ENCODE measurements at regions not wholly inside any gene's neighbourhood (a gene's known extent, or its start where the extent isn't known, plus 50 kb on each side); places are given as distances from the start of the nearest gene placed in this dataset.

DNA sequence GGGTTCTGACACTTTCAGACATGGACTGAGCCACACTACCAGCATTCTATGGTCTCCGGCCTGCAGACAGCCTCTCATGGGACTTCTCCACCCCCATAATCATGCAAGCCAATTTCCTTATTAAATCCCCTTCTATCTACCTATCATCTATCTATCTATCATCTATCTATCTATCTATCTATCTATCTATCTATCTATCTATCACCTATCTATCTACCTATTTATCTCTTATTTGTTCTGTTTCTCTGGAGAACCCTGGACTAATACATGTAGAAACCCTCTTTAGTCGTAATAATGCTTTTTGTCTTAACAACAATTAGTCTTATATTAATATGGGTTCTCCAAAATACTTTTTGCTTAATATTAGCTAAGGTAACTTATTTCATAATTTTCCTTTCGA lies 174.1 kb upstream of the PRSS16 start:
- no peaks in the 10 kb centered on the region for H3K36me3 Mint-ChIP-seq (ENCODE audit: low read depth)
- ATAC-seq (no peak), DNase-seq (no peak)
- no peak overlapping the region for H3K27ac Mint-ChIP-seq
- no peak overlapping the region for H3K4me3 Mint-ChIP-seq
- no peaks in the 10 kb centered on the region for H3K9me3 Mint-ChIP-seq (ENCODE audit: insufficient read depth)
- peaks cover 36% of the 10 kb centered on the region for H3K27me3 Mint-ChIP-seq (ENCODE audit: low read depth)
- H3K4me1 Mint-ChIP-seq (ENCODE audit: low read depth) = peaks cover 2% of the 10 kb centered on the region
- CTCF ChIA-PET = interaction anchor here (1.2 to 1.3 kb wide), 2 partner anchors 10 to 11 kb away, joined by 3 to 4 read pairs; no protein-coding TSS in a partner anchor
- POLR2A ChIA-PET = no interaction called here

DNA sequence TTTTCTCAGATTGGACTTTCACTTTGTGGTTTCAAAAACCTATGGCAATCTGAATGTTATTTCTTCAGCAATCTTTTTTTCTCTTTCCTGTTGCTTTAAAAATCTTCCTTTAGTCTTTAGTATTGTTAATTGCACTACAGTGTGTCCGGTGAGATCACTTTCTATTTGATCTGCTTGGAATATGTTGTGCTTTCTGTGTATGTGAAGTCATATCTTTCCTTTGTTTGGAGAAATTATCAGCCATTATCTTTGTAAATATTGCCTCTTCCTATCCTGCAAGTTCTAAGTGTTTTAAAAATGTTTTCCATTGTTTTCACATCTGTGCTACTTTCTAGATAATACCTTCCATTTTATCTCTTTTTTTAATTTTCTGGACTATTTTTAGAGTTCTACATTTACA lies 171.4 kb upstream of the PRSS16 start:
- DNase-seq (no peak), ATAC-seq (no peak)
- Mint-ChIP-seq H3K27ac (no peak overlapping the region), H3K9me3 (ENCODE audit: insufficient read depth) (no peaks in the 10 kb centered on the region), H3K4me1 (ENCODE audit: low read depth) (peaks cover 7% of the 10 kb centered on the region), H3K36me3 (ENCODE audit: low read depth) (no peaks in the 10 kb centered on the region), H3K27me3 (ENCODE audit: low read depth) (peaks cover 29% of the 10 kb centered on the region), H3K4me3 (no peak overlapping the region)
- ChIA-PET CTCF (no interaction called here), POLR2A (no interaction called here)

DNA sequence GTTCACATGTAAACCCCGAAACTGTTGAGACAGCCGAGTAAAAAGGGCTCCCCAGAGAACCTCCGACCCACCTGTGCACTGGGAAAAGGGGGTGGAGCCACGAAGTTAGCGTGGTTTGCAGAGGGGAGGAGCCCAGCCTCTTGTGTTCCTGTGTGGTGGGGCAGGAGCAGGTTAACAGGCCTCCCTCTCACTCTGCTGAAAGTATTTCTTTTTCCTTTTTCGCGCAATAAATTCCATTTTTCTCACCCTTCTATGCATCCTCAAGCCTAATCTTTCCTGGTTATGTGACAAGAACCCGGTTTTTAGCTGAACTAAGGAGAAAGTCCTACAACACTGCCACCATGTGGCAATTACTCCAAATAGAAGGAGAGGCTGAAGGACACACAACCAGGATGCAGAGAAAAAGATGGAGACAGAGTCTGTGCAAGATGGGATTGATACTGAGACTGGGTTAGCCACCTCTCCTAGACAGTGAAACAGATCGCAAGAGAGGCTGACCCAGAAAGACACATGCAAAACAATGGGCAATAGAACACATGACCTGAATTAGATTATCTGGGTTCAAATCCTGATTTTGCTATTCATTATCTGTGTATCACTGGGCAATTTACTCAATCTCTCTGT lies 168.7 kb upstream of the PRSS16 start:
- H3K27me3 Mint-ChIP-seq (ENCODE audit: low read depth) = peaks cover 42% of the 10 kb centered on the region
- H3K9me3 Mint-ChIP-seq (ENCODE audit: insufficient read depth) = no peaks in the 10 kb centered on the region
- DNase-seq (peak; percentile 43), ATAC-seq (peak; percentile 76)
- ChIA-PET POLR2A (no interaction called here), CTCF (interaction anchor here (0.7 to 1.9 kb wide), 10 partner anchors 8 to 495 kb away, joined by 3 to 6 read pairs (median 4); partner anchors contain the start of gene ABT1)
- peak overlapping the region; percentile 62 for H3K4me3 Mint-ChIP-seq
- no peaks in the 10 kb centered on the region for H3K36me3 Mint-ChIP-seq (ENCODE audit: low read depth)
- H3K4me1 Mint-ChIP-seq (ENCODE audit: low read depth) = peaks cover 7% of the 10 kb centered on the region
- H3K27ac Mint-ChIP-seq = no peak overlapping the region

DNA sequence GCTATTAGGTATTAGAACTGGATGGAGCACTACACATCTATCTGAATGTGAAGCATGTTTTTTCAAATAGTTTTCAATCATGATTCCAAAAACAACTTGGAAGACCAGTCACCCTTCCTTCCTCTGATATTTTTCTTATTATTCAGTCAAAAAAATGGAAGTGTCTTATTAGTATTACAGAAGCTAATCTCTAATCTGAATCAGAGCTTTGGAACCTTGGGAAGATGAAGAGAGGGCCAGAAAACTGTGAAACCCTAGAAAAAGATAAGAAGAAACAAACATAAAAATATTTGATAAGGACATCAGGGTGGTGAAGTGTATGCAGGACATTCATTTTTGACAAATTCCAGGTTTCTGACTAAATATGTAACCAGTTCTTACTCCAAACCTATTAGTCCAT lies 166.3 kb upstream of the PRSS16 start:
- no peak overlapping the region for H3K27ac Mint-ChIP-seq
- no peak overlapping the region for H3K4me3 Mint-ChIP-seq
- peaks cover 35% of the 10 kb centered on the region for H3K27me3 Mint-ChIP-seq (ENCODE audit: low read depth)
- no peaks in the 10 kb centered on the region for H3K36me3 Mint-ChIP-seq (ENCODE audit: low read depth)
- DNase-seq (no peak), ATAC-seq (no peak)
- no peaks in the 10 kb centered on the region for H3K9me3 Mint-ChIP-seq (ENCODE audit: insufficient read depth)
- CTCF ChIA-PET = interaction anchor here (1.4 kb wide), 1 partner anchor 438 kb away, joined by 3 read pairs; no protein-coding TSS in a partner anchor
- peaks cover 7% of the 10 kb centered on the region for H3K4me1 Mint-ChIP-seq (ENCODE audit: low read depth)
- POLR2A ChIA-PET = interaction anchor here (0.6 kb wide), 1 partner anchor 1412 kb away, joined by 3 read pairs; no protein-coding TSS in a partner anchor

DNA sequence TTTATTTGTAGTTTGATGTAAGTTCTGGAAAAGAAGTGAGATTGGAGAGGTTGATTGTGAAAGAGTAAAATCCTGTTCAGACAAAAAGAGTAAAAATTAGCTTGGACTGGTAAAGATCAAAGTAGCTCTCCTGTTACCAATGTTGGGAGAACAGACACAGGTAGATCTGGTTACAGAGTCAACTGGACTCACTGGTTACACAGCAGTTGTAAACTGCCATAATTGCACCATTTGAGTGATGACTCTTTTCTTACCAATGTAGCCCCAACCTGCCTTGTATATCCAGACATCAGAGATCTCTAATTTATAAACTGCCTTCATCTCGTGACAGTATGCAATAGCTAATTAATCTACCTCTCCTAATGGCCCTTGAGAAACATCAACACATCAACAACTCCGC lies 165.6 kb upstream of the PRSS16 start:
- Mint-ChIP-seq H3K9me3 (ENCODE audit: insufficient read depth) (no peaks in the 10 kb centered on the region), H3K27ac (no peak overlapping the region), H3K36me3 (ENCODE audit: low read depth) (no peaks in the 10 kb centered on the region), H3K4me3 (no peak overlapping the region), H3K27me3 (ENCODE audit: low read depth) (peaks cover 35% of the 10 kb centered on the region), H3K4me1 (ENCODE audit: low read depth) (peaks cover 7% of the 10 kb centered on the region)
- DNase-seq (no peak), ATAC-seq (no peak)
- ChIA-PET POLR2A (interaction anchor here (0.6 kb wide), 1 partner anchor 1412 kb away, joined by 3 read pairs; no protein-coding TSS in a partner anchor), CTCF (interaction anchor here (1.4 kb wide), 1 partner anchor 438 kb away, joined by 3 read pairs; no protein-coding TSS in a partner anchor)

DNA sequence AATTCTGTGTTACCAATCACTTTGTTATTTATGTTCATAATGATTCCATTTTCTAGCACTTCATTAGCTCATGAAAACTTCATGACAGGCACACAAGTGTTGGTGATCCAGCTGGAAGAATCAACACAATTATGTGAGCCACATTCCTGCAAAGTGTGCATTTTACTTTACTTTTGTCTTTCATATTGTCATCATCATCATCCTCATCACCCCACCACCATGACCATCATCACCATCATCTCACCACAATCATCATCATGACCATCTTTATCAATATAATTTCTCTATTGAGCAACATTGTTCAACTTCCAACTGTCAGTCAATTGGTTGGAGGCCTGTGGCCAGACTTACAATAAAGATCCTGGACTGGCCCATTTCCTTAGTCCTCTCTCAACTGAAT lies 159.4 kb upstream of the PRSS16 start:
- CTCF ChIA-PET = interaction anchor here (1.8 kb wide), 1 partner anchor 10 kb away, joined by 6 read pairs; no protein-coding TSS in a partner anchor
- Mint-ChIP-seq H3K4me3 (no peak overlapping the region), H3K9me3 (ENCODE audit: insufficient read depth) (no peaks in the 10 kb centered on the region), H3K4me1 (ENCODE audit: low read depth) (peaks cover 11% of the 10 kb centered on the region), H3K27ac (no peak overlapping the region), H3K27me3 (ENCODE audit: low read depth) (peaks cover 49% of the 10 kb centered on the region), H3K36me3 (ENCODE audit: low read depth) (no peaks in the 10 kb centered on the region)
- DNase-seq = no peak
- no peak for ATAC-seq
- POLR2A ChIA-PET = no interaction called here

DNA sequence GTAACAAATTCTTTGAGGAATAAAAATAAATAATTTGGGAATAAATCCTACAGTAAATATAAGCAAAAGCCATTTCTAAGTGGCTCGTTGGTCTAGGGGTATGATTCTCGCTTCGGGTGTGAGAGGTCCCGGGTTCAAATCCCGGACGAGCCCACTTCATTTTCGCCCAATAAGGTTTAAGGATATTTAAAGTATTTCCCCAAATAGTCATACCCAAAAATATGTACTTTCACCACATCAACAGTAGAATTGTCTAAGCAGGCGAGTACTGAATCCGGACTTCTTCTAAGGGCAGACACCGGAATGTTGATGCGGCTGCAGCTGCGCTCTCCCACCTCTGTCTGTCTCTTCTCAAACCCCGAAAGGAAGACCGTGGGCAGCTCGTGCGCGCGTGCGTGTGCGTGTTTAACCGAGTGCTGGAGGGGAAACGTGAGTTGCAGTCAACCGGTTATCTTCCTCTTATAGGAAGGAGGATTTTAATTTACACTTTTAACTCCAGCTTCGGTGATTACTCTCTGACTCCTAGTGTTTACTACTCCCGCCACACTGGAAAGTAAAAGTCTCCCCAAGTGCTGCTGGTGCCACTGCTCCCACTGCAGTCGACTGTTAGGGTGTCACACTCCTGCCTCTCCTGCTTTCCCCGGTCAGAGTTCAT lies 155.7 kb upstream of the PRSS16 start:
- H3K27ac Mint-ChIP-seq = no peak overlapping the region
- CTCF ChIA-PET = no interaction called here

DNA sequence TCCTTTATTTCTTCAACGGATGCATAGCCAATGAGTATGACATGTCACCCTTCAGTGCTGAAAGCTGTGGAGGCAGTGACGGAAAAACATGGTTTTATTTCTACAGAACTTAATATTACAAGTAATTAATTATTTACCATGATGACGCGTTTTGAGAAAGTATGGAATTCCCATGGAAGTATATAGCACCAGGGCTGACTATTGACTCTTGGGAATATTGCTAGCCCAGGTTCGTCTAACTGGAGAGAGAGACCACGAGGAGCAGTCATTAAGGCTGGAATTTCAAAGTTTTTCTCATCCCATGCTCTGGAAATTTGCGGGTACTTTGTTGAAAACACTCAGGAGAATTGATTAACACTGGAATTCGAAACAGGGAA lies 155.2 kb upstream of the PRSS16 start:
- DNase-seq = no peak
- POLR2A ChIA-PET = interaction anchor here (1.3 kb wide), 1 partner anchor 40 kb away, joined by 3 read pairs; a partner anchor contains a TSS
- Mint-ChIP-seq H3K4me1 (ENCODE audit: low read depth) (peaks cover 21% of the 10 kb centered on the region), H3K27me3 (ENCODE audit: low read depth) (peaks cover 55% of the 10 kb centered on the region), H3K9me3 (ENCODE audit: insufficient read depth) (peaks cover 1% of the 10 kb centered on the region), H3K4me3 (peak overlapping the region; percentile 67), H3K27ac (no peak overlapping the region), H3K36me3 (ENCODE audit: low read depth) (peaks cover 4% of the 10 kb centered on the region)
- ATAC-seq = no peak
- CTCF ChIA-PET = no interaction called here

More for the DNA sequence above, 155.7 kb upstream of the PRSS16 start:
- POLR2A ChIA-PET = interaction anchor here (1.3 kb wide), 1 partner anchor 40 kb away, joined by 3 read pairs; a partner anchor contains a TSS
- H3K36me3 Mint-ChIP-seq (ENCODE audit: low read depth) = no peaks in the 10 kb centered on the region
- DNase-seq (peak; percentile 35), ATAC-seq (peak; percentile 72)
- H3K4me3 Mint-ChIP-seq = peak overlapping the region; percentile 67
- peaks cover 56% of the 10 kb centered on the region for H3K27me3 Mint-ChIP-seq (ENCODE audit: low read depth)
- peaks cover 16% of the 10 kb centered on the region for H3K4me1 Mint-ChIP-seq (ENCODE audit: low read depth)
- no peaks in the 10 kb centered on the region for H3K9me3 Mint-ChIP-seq (ENCODE audit: insufficient read depth)

DNA sequence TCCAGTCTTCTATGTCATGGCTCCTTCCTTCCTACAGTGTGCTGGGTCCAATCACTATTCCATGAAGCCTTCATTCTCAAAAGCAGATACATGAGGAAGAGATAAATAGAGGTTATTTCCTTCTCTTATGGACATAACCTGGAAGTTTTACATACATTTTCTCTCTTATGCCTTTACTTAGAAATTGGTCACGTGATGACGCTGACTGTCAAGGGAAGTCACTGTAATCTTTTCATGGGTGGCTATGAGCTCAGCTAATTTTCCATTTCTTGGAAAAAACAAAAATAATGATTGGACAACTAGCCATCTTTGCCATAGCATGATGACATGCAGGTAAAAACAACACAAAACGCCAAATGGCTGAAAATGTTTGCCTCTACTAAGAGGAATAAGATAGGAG lies 151.6 kb upstream of the PRSS16 start:
- ChIA-PET POLR2A (interaction anchor here (0.7 kb wide), 1 partner anchor 673 kb away, joined by 3 read pairs; no protein-coding TSS in a partner anchor), CTCF (interaction anchor here (1.1 kb wide), 1 partner anchor 31 kb away, joined by 3 read pairs; no protein-coding TSS in a partner anchor)
- H3K27me3 Mint-ChIP-seq (ENCODE audit: low read depth) = peaks cover 46% of the 10 kb centered on the region
- no peak overlapping the region for H3K4me3 Mint-ChIP-seq
- ATAC-seq (no peak), DNase-seq (no peak)
- no peak overlapping the region for H3K27ac Mint-ChIP-seq
- peaks cover 6% of the 10 kb centered on the region for H3K9me3 Mint-ChIP-seq (ENCODE audit: insufficient read depth)
- H3K4me1 Mint-ChIP-seq (ENCODE audit: low read depth) = peaks cover 24% of the 10 kb centered on the region
- H3K36me3 Mint-ChIP-seq (ENCODE audit: low read depth) = peaks cover 8% of the 10 kb centered on the region

DNA sequence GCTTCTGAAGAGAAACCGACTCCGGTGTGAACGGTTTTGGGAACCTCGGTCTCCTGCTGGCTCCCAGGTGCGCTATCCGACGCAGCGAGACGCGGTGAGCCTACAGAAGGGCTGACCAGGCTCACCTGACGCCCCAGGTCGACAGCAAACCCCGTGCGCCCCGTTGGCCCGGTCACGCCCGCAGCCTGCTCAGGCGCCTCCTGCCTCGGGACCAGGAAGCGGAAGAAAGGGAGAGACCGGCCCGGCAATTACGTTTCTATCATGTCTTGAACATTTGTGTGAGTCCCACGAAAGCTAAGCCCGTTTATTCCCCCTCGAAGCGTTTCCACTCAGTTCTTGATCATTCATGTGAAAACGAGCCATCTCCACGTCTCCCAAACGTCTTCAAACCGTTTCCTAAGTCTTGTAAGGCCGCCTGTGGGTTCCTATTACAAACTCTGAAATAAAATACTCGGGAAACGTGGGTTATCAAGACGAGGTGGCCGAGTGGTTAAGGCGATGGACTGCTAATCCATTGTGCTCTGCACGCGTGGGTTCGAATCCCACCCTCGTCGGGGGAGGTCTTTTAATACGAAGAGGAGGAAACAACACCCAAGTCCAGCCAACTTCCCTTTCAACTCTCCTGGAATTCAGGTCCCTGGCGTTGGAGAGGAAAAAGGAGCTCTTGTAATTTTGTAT lies 150.5 kb upstream of the PRSS16 start:
- Mint-ChIP-seq H3K36me3 (ENCODE audit: low read depth) (peaks cover 8% of the 10 kb centered on the region), H3K27me3 (ENCODE audit: low read depth) (peaks cover 45% of the 10 kb centered on the region), H3K4me3 (peak overlapping the region; percentile 68), H3K4me1 (ENCODE audit: low read depth) (peaks cover 20% of the 10 kb centered on the region), H3K9me3 (ENCODE audit: insufficient read depth) (peaks cover 6% of the 10 kb centered on the region), H3K27ac (peak overlapping the region; percentile 20)
- ATAC-seq (peak; percentile 82), DNase-seq (peak; percentile 35)
- ChIA-PET POLR2A (no interaction called here), CTCF (interaction anchor here (1.0 kb wide), 1 partner anchor 10 kb away, joined by 3 read pairs; no protein-coding TSS in a partner anchor)

DNA sequence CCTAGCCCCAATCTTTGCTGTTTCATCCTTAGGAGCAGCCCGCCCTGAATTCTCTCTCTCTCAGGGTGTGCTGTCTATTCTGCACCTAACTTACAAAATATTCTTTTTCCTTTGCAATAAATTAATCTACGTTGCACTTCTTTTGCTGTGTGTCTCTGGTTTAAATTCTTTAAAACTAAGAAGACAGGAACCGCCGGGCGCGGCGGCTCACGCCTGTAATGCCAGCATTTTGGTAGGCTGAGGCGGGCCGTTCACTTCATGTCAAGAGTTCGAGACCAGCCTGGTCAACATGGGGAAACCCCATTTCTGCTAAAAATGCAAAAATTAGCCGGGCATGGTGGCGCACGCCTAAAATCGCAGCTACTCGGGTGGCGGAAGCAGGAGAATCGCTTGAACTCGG lies 148.5 kb upstream of the PRSS16 start:
- Mint-ChIP-seq H3K9me3 (ENCODE audit: insufficient read depth) (peaks cover 6% of the 10 kb centered on the region), H3K36me3 (ENCODE audit: low read depth) (peaks cover 8% of the 10 kb centered on the region), H3K4me1 (ENCODE audit: low read depth) (peaks cover 13% of the 10 kb centered on the region), H3K4me3 (no peak overlapping the region), H3K27me3 (ENCODE audit: low read depth) (peaks cover 38% of the 10 kb centered on the region), H3K27ac (no peak overlapping the region)
- DNase-seq (no peak), ATAC-seq (no peak)
- CTCF ChIA-PET = interaction anchor here (1.0 kb wide), 1 partner anchor 21 kb away, joined by 3 read pairs; no protein-coding TSS in a partner anchor
- POLR2A ChIA-PET = no interaction called here

DNA sequence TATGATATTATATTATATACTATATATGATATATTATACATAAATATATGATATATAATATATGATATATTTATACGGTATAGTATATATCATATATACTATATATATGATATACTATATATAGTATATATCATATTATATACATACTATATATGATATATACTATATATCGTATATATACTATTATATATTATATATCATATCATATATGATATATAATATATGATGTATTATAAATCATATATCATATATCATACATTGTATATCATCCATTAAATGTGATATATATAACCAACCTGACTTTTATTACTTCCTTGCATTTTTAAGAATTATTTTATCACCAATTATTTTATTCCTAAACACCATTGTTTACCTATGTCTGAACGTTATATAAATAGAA lies 146.6 kb upstream of the PRSS16 start:
- H3K27me3 Mint-ChIP-seq (ENCODE audit: low read depth) = peaks cover 30% of the 10 kb centered on the region
- ChIA-PET CTCF (no interaction called here), POLR2A (no interaction called here)
- H3K27ac Mint-ChIP-seq = no peak overlapping the region
- no peak overlapping the region for H3K4me3 Mint-ChIP-seq
- peaks cover 6% of the 10 kb centered on the region for H3K9me3 Mint-ChIP-seq (ENCODE audit: insufficient read depth)
- DNase-seq (no peak), ATAC-seq (no peak)
- H3K36me3 Mint-ChIP-seq (ENCODE audit: low read depth) = peaks cover 8% of the 10 kb centered on the region
- H3K4me1 Mint-ChIP-seq (ENCODE audit: low read depth) = peaks cover 13% of the 10 kb centered on the region
